A549 (cell line): ENCODE measurements at regions not wholly inside any gene's neighbourhood (a gene's known extent, or its start where the extent isn't known, plus 50 kb on each side); places are given as distances from the start of the nearest gene placed in this dataset.

ENCODE experiments used
- CTCF ChIP-seq: fragments of >200 bp; sonication (Bioruptor Twin); formaldehyde crosslinking; IDR thresholded peaks from 3 replicates; pipeline ENCODE4 v1.5.1; 2016
- EP300 ChIP-seq, 2 experiments: fragments of >200 bp; sonication (Bioruptor Twin); formaldehyde crosslinking; IDR thresholded peaks; 2 replicates in 1 of 2; 3 replicates in 1 of 2; pipeline ENCODE4 v1.6.1; 2016 to 2017
- PBX3 ChIP-seq: IDR thresholded peaks from 2 replicates; pipeline ENCODE4 v1.6.1; 2012
- PHF8 ChIP-seq: fragments of 200-600 bp; sonication (generic); IDR thresholded peaks from 2 replicates; pipeline ENCODE4 v1.6.1; 2016; ENCODE audit warnings: low read depth, mild to moderate bottlenecking, antibody characterized with exemption, moderate library complexity, borderline replicate concordance

DNA sequence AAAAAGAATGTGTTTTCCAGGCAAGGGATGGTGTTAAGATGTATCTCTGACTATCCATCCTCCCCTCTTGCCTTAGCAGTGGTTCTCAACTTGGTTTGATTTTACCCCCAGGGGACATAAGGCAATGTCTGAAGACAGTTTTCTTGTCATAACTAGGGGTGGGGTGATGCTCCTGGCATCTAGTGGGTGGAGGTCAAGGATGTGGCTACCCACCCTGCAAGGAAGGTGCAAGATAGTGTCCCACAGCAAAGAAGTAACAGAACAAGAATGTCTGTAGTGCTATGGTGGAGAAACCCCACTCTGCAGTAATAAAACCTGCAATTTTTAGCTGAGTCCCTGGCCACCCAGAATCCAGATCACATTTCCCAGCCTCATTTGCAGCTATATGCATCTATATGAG is 81.2 kb upstream of the TBL1X start:
- TF ChIP-seq EP300 (IDR thresholded peaks at IDR 0.05) (no peak), PHF8 (no peak), CTCF (no peak), PBX3 (no peak)
